AG09319 (cell line): ENCODE measurements at regions not wholly inside any gene's neighbourhood (a gene's known extent, or its start where the extent isn't known, plus 50 kb on each side); places are given as distances from the start of the nearest gene placed in this dataset.
"Not testable (repeated sequence)": the region's sequence is repeated elsewhere in the genome, so short reads cannot be mapped to it uniquely, and the experiment has no call there.

Source experiments
- DNase-seq: peaks from one replicate; pipeline ENCODE4 v3.0.0-alpha.2; 2010; ENCODE audit warnings: low read depth; ENCODE audit errors: extremely low read depth
- TF ChIP-seq, protein P1 (sequence below): IDR thresholded peaks from 2 replicates; pipeline ENCODE4 v1.5.1; 2011; ENCODE audit warnings: low read depth, mild to moderate bottlenecking, inconsistent platforms, low read length, moderate library complexity

DNA sequence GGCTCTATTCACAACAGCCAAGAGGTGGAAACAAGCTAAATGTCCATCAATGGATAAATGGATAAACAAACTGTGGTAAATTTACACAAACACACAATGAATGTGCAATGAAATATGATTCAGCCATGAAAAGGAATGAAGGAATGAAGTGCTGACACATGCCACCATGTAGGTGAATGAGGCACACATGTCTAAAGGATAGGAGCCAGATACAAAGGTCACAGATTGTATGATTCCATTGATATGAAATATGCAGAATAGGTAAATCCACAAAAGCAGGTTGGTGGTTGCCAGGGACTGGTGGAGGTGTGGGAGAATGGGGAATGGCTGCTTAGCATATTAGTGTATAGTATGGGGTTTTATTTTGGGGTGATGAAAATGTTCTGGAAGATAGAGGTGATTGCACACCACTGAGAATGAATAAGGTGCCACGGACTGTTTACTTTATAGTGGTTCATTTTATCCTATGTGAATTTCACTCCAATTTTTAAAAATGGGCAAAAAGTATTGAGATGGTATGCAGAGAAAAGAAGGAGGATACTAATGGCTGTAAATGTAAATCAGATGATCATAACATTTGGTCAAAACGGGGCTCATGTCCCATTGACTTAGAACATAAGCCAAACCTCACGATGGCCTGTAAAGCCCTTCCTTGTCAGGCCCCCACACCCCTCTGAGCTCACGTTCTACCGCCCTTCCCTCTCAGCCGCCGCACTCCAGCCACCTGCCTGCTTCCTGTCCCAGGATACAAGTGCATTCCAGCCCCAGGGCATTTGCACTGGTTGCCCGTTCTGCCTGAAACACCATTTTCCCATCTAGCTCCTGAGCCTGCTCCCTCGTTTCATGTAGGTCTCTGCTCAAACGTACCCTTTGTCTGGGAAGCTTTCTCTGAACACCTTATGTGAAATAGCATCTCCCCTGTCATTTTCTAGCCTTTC lies 165.5 kb downstream of the DDX1 start:
- TF ChIP-seq, protein P1, sequence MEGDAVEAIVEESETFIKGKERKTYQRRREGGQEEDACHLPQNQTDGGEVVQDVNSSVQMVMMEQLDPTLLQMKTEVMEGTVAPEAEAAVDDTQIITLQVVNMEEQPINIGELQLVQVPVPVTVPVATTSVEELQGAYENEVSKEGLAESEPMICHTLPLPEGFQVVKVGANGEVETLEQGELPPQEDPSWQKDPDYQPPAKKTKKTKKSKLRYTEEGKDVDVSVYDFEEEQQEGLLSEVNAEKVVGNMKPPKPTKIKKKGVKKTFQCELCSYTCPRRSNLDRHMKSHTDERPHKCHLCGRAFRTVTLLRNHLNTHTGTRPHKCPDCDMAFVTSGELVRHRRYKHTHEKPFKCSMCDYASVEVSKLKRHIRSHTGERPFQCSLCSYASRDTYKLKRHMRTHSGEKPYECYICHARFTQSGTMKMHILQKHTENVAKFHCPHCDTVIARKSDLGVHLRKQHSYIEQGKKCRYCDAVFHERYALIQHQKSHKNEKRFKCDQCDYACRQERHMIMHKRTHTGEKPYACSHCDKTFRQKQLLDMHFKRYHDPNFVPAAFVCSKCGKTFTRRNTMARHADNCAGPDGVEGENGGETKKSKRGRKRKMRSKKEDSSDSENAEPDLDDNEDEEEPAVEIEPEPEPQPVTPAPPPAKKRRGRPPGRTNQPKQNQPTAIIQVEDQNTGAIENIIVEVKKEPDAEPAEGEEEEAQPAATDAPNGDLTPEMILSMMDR, result no peak
- DNase-seq, result no peak

DNA sequence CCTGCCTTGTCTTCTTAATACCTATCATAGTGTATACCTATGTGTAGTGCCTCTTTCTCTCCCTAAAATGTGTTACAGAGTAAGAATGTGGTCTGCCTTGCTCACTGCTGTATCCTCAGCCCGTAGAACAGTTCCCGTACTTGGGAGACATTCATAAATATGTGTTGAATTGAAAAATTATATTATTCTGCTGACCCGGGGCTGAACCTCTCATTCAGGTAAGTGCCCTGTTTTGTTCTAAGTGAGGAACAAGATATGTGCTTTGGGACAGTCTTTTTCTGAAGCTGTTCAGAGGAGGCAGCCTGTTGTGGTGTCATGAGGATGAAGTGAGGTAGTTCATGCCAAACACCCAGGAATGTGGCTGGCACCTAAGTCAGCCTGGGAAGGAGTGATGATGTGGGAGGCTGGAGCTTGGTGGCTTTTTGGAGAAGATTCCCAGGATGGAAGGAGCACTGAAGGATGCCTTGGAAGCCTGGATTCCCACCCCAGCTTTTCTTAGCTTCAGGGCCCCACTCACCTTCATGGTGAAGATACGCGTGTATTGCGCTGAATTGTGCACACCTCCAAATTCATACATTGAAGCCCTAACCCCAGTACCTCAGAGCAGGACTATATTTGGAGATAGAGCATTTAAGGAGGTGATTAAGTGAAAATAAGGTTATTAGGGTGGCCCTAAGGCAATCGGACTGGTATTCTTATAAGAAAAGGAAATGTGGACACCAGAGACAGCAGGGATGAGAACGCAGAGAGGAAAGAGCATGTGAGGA lies 166.3 kb downstream of the DDX1 start:
- no peak for DNase-seq
- TF ChIP-seq, protein P1, result no peak

DNA sequence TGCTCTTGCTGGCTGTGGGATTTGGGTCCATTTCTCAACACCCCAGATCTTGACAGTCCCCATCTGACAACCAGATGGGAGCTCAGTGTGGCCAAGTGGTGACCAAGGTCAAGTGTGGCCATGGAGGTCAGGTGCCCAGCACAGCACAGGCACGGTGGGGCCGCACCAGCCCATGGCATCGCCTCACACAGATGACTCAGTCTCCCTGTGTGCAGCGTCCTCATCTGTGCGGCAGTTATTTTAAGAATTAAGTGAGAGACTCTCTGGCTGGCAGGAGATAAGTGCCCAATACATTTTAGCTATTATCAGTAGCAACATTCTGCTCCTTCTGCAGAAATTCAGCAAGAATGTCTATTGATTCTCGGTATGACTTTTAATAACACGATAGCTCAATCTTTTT lies 167.2 kb downstream of the DDX1 start:
- TF ChIP-seq, protein P1, result no peak
- DNase-seq, result no peak

DNA sequence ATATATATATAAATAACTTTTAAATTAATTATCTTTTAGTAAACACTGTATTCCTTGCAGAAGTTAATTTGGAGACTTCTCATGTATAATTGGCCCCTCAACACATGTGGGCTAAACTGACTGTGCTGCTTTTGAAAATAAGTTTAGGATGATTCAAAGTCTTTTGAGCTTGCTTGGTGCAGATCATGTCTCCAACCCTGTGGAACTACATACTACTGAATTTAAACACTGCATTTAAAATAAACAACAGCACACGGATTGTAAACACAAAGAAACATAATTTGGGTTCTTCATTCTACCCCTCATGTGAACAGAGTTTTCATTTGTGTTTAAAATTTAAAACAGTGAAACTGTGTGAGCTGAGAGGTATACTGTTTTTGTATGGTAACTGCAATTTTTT lies 167.7 kb downstream of the DDX1 start:
- TF ChIP-seq, protein P1, result no peak
- no peak for DNase-seq

DNA sequence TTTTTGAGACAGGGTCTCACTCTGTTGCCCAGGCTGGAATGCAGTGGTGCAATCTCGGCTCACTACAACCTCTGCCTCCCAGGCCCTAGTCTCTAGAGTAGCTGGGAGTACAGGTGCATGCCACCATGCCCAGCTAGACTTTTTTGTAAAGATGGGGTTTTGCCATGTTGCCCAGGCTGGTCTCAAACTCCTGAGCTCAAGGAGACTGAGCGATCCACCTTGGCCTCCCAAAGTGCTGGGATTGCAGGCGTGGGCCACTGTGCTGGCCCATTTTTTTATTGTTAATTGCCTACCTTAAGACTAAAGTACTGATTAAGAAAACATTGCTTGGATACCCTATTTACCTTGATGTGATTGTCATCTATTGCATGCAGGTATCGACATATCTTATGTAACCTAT lies 168.1 kb downstream of the DDX1 start:
- not testable (repeated sequence) for DNase-seq

DNA sequence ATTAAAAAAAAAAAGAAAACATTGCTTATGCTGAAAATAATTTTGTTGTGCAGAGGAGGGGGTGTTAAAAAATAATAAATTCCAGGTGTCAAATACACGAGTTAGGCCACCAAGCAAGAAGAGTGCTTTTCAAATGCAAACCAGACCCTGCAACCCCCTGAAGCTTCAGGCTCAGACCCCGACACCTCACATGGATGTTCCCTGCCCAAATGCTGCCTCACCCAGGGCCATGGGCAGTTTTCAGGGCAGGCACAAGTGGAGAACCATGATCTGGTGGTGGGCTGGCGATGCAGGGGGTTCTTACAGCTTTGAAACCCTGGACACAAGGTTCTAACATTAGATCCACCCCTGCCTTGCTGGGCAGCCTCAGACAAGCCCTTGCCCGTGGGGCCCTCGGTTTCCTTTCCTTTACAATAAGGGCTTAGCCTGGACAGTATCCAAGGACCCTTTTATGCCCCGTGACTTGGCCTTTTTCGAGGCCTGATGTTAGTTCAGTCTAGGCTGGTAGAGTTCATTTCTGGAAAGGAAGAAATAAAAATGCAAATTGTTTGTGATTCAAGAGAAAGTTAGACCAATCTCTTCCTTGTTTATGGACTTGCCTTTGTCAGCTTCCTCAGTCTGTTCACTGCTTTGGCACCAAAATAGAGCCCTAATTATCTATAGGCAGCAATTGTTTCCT lies 168.7 kb downstream of the DDX1 start:
- TF ChIP-seq, protein P1, result no peak
- no peak for DNase-seq

DNA sequence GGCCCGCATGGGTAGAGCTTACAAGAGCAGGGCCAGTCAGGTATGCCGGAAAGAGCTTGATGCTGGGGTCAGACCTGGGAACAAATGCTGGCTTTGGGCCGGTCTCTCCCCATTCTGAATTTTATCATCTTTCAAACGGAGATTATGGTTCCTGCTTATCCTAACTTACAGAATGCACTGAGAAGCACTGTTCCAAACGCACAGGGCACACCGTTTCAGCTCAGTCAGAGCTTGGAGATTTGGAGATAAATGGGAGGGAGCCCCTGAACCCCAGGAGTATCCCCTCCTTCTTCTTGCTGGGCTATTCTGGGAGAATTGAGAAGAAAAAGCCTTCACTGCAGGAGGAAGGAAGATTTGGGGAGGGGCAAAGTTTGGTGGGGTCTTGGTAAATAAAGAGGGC lies 169.4 kb downstream of the DDX1 start:
- DNase-seq, result no peak
- TF ChIP-seq, protein P1, result no peak
